ENCODE measurements at regions not wholly inside any gene's neighbourhood (a gene's known extent, or its start where the extent isn't known, plus 50 kb on each side); places are given as distances from the start of the nearest gene placed in this dataset.

DNA sequence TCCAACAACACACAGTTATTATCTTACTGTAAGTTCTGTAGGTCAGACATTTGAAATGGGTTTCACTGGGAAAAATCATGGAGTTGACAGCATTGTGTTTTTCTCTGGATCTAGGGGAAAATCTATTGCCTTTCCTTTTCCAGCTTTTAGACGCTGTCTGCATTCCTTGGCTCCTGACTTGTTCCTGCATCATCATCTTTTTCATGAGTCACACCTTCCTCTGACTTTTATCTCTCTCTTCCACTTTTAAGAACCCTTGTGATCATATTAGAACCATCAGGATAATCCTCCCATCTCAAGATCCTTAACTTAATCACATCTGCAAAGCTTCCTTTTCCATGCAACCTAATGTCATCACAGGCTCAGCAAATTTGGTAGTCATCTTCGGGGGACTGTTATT lies 1454.8 kb downstream of the RPA4 start:
- H3K79me2 ChIP-seq (ENCODE audit: control insufficient read depth, insufficient read depth, low read length) = no peaks in the 10 kb centered on the region
- no TSS peak for BruUV-seq (replicated peaks)
- no peak overlapping the region for H3K4me3 ChIP-seq (replicated peaks in 1 of 3; ENCODE audit: insufficient read depth in 1 of 3, low read depth in 1 of 3, low read length in 3 of 3)
- DNase-seq (ENCODE audit: low read depth, low spot score) (no peak), FAIRE-seq (no peak)
- no peaks in the 10 kb centered on the region for H3K9me3 ChIP-seq (replicated peaks; ENCODE audit: control insufficient read depth, insufficient read depth, low read length)
- H3K27ac ChIP-seq (ENCODE audit: insufficient read depth, low read depth, low read length) = no peak overlapping the region
- no peaks in the 10 kb centered on the region for H3K9me1 ChIP-seq (replicated peaks; ENCODE audit: control insufficient read depth, extremely low read depth, insufficient read depth, low read length)
- ChIA-PET CTCF (no interaction called here), POLR2A (no interaction called here)
- H3K36me3 ChIP-seq (ENCODE audit: control insufficient read depth in 2 of 2, extremely low read depth in 1 of 2, insufficient read depth in 2 of 2, low read length in 2 of 2) = no peaks in the 10 kb centered on the region
- TF ChIP-seq GATA2 (IDR thresholded peaks at IDR 0.05; ENCODE audit: insufficient read depth, insufficient read length, low read depth, low read length) = no peak
- H4K20me1 ChIP-seq (replicated peaks; ENCODE audit: control insufficient read depth, extremely low read depth, insufficient read depth, low read length) = no peaks in the 10 kb centered on the region
- no peaks in the 10 kb centered on the region for H3K27me3 ChIP-seq (ENCODE audit: control insufficient read depth in 2 of 2, insufficient read depth in 2 of 2, low read length in 2 of 2)
- H3K9ac ChIP-seq (replicated peaks; ENCODE audit: extremely low read depth, insufficient read depth, low read length) = no peak overlapping the region
- intact Hi-C loops (cut with micrococcal nuclease) (no loop called here), dilution Hi-C loops (cut with MboI; ENCODE audit: extremely low pct_ligation_motif_present, low sequenced_read_pairs) (no loop called here)
- H2AFZ ChIP-seq (ENCODE audit: low read depth, low read length) = no peak overlapping the region
- no peak overlapping the region for H3K4me2 ChIP-seq (ENCODE audit: insufficient read depth, low read length)
- H3K4me1 ChIP-seq (ENCODE audit: control insufficient read depth, extremely low read depth, insufficient read depth, low read length) = no peaks in the 10 kb centered on the region

DNA sequence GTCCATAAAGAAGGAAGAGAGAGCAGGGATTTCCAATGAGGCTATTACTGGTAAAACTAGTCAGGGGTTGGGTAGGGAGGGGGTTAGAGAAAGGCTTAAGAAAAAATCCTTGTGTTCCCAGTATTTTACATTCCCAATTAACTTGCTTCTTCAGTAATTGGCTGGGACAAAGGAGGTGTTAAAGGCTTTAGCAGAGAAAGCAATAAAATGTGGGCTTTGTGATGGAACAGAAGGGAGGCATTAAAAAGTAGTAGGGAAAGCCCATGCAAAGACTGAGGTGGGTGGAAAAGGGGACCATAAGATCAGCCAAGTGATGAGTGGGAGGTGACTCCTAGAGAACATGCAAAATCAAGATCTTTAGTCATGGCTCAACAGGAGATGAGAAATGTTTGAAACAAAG lies 1467.2 kb downstream of the RPA4 start:
- H3K9ac ChIP-seq (replicated peaks; ENCODE audit: extremely low read depth, insufficient read depth, low read length) = no peak overlapping the region
- dilution Hi-C loops (cut with MboI; ENCODE audit: extremely low pct_ligation_motif_present, low sequenced_read_pairs) (no loop called here), intact Hi-C loops (cut with micrococcal nuclease) (no loop called here)
- no peaks in the 10 kb centered on the region for H3K36me3 ChIP-seq (ENCODE audit: control insufficient read depth in 2 of 2, extremely low read depth in 1 of 2, insufficient read depth in 2 of 2, low read length in 2 of 2)
- no peak overlapping the region for H3K4me3 ChIP-seq (replicated peaks in 1 of 3; ENCODE audit: insufficient read depth in 1 of 3, low read depth in 1 of 3, low read length in 3 of 3)
- POLR2A ChIA-PET = no interaction called here
- no peaks in the 10 kb centered on the region for H3K4me1 ChIP-seq (ENCODE audit: control insufficient read depth, extremely low read depth, insufficient read depth, low read length)
- H2AFZ ChIP-seq (ENCODE audit: low read depth, low read length) = no peak overlapping the region
- TF ChIP-seq, protein P1, sequence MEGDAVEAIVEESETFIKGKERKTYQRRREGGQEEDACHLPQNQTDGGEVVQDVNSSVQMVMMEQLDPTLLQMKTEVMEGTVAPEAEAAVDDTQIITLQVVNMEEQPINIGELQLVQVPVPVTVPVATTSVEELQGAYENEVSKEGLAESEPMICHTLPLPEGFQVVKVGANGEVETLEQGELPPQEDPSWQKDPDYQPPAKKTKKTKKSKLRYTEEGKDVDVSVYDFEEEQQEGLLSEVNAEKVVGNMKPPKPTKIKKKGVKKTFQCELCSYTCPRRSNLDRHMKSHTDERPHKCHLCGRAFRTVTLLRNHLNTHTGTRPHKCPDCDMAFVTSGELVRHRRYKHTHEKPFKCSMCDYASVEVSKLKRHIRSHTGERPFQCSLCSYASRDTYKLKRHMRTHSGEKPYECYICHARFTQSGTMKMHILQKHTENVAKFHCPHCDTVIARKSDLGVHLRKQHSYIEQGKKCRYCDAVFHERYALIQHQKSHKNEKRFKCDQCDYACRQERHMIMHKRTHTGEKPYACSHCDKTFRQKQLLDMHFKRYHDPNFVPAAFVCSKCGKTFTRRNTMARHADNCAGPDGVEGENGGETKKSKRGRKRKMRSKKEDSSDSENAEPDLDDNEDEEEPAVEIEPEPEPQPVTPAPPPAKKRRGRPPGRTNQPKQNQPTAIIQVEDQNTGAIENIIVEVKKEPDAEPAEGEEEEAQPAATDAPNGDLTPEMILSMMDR (IDR thresholded peaks at IDR 0.05; ENCODE audit: extremely low read depth in 1 of 2, insufficient read depth in 1 of 2, low read depth in 1 of 2, low read length in 2 of 2) = no peak
- TF ChIP-seq JUN (IDR thresholded peaks at IDR 0.05; ENCODE audit: borderline replicate concordance, insufficient read depth, insufficient read length, low read depth) = no peak
- no peak for TF ChIP-seq GATA2 (IDR thresholded peaks at IDR 0.05; ENCODE audit: insufficient read depth, insufficient read length, low read depth, low read length)
- TF ChIP-seq FOS (IDR thresholded peaks at IDR 0.05; ENCODE audit: borderline replicate concordance, insufficient read depth, low read length) = no peak
- TF ChIP-seq, protein P2, sequence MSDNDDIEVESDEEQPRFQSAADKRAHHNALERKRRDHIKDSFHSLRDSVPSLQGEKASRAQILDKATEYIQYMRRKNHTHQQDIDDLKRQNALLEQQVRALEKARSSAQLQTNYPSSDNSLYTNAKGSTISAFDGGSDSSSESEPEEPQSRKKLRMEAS (IDR thresholded peaks at IDR 0.05; ENCODE audit: insufficient read depth, insufficient read length) = no peak
- TF ChIP-seq POLR2AphosphoS5 (IDR thresholded peaks at IDR 0.05; ENCODE audit: insufficient read depth, low read depth, low read length) = no peak
- TF ChIP-seq POLR2A (IDR thresholded peaks at IDR 0.05; ENCODE audit: low read depth, low read length) = no peak
- no peak for TF ChIP-seq MYC (IDR thresholded peaks at IDR 0.05; ENCODE audit: low read depth, low read length)
- no peak for TF ChIP-seq EZH2 (IDR thresholded peaks at IDR 0.05; ENCODE audit: borderline replicate concordance, low read depth, low read length, severe bottlenecking)
- H4K20me1 ChIP-seq (replicated peaks; ENCODE audit: control insufficient read depth, extremely low read depth, insufficient read depth, low read length) = no peaks in the 10 kb centered on the region
- FAIRE-seq (no peak), DNase-seq (ENCODE audit: low read depth, low spot score) (no peak)
- H3K79me2 ChIP-seq (ENCODE audit: control insufficient read depth, insufficient read depth, low read length) = no peaks in the 10 kb centered on the region
- no peaks in the 10 kb centered on the region for H3K27me3 ChIP-seq (ENCODE audit: control insufficient read depth in 2 of 2, insufficient read depth in 2 of 2, low read length in 2 of 2)
- H3K27ac ChIP-seq (ENCODE audit: insufficient read depth, low read depth, low read length) = no peak overlapping the region
- H3K9me3 ChIP-seq (replicated peaks; ENCODE audit: control insufficient read depth, insufficient read depth, low read length) = no peaks in the 10 kb centered on the region
- H3K9me1 ChIP-seq (replicated peaks; ENCODE audit: control insufficient read depth, extremely low read depth, insufficient read depth, low read length) = no peaks in the 10 kb centered on the region
- no peak overlapping the region for H3K4me2 ChIP-seq (ENCODE audit: insufficient read depth, low read length)
- no TSS peak for BruUV-seq (replicated peaks)
- CTCF ChIA-PET = no interaction called here
